SK-N-SH (cell line): ENCODE measurements at regions not wholly inside any gene's neighbourhood (a gene's known extent, or its start where the extent isn't known, plus 50 kb on each side); places are given as distances from the start of the nearest gene placed in this dataset.

ENCODE experiments used
- CTCF ChIP-seq: fragments of 200-600 bp; sonication (generic); IDR thresholded peaks from 2 replicates; pipeline ENCODE4 v1.6.1; 2017; ENCODE audit warnings: antibody characterized with exemption, mild to moderate bottlenecking, moderate library complexity
- EP300 ChIP-seq, 2 experiments: IDR thresholded peaks; 2 replicates each; pipeline versions ENCODE4 v1.4.0 to v1.6.1; 2012; ENCODE audit warnings: borderline replicate concordance in 1 of 2, low read depth in 1 of 2, low read length in 1 of 2
- EZH2phosphoT487 ChIP-seq: fragments of 200-600 bp; sonication (generic); IDR thresholded peaks from 2 replicates; pipeline ENCODE4 v1.6.1; 2017; ENCODE audit warnings: low read depth, mixed run types, mild to moderate bottlenecking, antibody characterized with exemption, moderate library complexity, borderline replicate concordance
- GATA2 ChIP-seq: sonication (generic); formaldehyde crosslinking; IDR thresholded peaks from 2 replicates; pipeline ENCODE4 v1.5.0; 2020; ENCODE audit warnings: mild to moderate bottlenecking, missing genetic modification reagents
- POLR2AphosphoS5 ChIP-seq: IDR thresholded peaks from 2 replicates; pipeline ENCODE4 v1.6.1; 2012; ENCODE audit warnings: low read depth, low read length
- RAD21 ChIP-seq: IDR thresholded peaks from 2 replicates; pipeline ENCODE4 v1.6.1; 2012; ENCODE audit warnings: mild to moderate bottlenecking, low read length
- REST ChIP-seq: IDR thresholded peaks from 2 replicates; pipeline ENCODE4 v1.6.1; 2012; ENCODE audit warnings: mild to moderate bottlenecking, low read depth, low read length, moderate library complexity
- TAF1 ChIP-seq: IDR thresholded peaks from 2 replicates; pipeline ENCODE4 v1.6.1; 2012; ENCODE audit warnings: low read depth, mild to moderate bottlenecking, low read length, moderate library complexity, borderline replicate concordance
- TCF12 ChIP-seq: IDR thresholded peaks from 2 replicates; pipeline ENCODE4 v1.4.0; 2012
- YY1 ChIP-seq: IDR thresholded peaks from 2 replicates; pipeline ENCODE4 v1.4.0; 2012; ENCODE audit warnings: low read depth, mild to moderate bottlenecking

- no peak for TF ChIP-seq TCF12
- TF ChIP-seq RAD21, result no peak
- TF ChIP-seq TAF1, result no peak
- no peak for TF ChIP-seq GATA2 (CRISPR knock-in tag)
- no peak for TF ChIP-seq POLR2AphosphoS5
- no peak for TF ChIP-seq CTCF
- TF ChIP-seq EZH2phosphoT487, result no peak
- no peak for TF ChIP-seq EP300 (IDR thresholded peaks at IDR 0.05; ENCODE audit: borderline replicate concordance in 1 of 2, low read depth in 1 of 2, low read length in 1 of 2)
- no peak for TF ChIP-seq YY1
- no peak for TF ChIP-seq REST
These were observed 58.0 kb upstream of the PPARGC1A start for GRCh38 chr4:23947826-23948225.
